NCI-H510A treated with DMSO at 0.1 percent for 48 hours (cell line): ENCODE measurements at regions not wholly inside any gene's neighbourhood (a gene's known extent, or its start where the extent isn't known, plus 50 kb on each side); places are given as distances from the start of the nearest gene placed in this dataset.
"Not testable (repeated sequence)": the region's sequence is repeated elsewhere in the genome, so short reads cannot be mapped to it uniquely, and the experiment has no call there.

ENCODE experiments used
- DNase-seq: peaks from one replicate; lab custom pipeline; 2025; lab: John Stamatoyannopoulos, UW

DNA sequence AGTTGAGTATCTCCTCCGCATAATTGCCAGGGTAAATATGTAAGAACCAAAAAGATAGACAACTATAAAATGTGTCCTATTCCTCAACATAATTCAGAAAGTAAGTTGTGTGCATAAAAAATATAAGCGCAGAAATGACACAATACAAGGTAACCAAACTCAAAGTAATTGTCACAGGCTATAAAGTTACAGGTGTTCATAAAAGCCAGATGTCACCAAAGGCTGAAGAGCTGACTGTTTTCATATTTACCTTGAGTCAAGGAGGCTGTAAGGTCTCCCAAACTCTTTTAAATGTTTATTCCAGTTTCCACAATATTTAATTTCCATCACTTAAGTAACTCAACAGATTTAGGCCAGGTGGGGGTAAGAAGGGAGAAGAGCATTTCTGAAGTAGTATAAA, 192.2 kb upstream of the MARCKS start:
- DNase-seq: peak; percentile 9

DNA sequence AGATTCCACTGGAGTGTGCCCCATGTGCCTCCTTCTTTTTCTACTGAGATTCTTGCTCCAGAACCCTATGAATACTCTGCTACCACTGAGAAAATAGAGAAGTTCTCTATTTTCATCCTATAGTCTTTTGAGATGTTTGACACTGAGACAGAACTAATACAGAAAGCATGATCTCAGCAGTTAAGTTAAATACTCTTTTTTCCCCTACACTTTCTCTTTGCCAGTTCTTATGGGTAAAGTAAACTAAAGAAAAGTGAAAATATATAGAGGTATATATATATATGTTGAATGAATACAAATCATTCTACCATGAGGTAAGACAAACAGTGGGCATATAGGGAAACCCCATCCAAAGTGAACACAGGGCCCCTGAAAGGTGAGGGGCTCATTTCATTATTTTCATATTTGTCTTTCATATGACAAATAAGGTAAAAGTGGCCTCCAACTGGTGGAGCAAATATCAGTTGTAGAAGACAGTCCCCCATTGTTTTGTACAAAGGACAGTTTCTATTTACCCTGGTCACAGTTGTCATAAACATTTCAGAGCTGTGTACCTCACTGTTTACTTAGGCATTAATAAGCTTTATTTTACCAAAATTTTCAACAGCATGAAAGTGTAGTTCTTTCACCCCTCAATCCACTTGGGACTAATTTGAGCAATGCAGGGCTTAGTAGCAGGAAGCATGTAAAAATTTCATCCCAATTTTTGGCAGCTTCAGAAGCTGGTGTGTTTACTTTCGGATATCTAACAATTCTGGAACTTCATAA, 188.3 kb upstream of the MARCKS start:
- no peak for DNase-seq

DNA sequence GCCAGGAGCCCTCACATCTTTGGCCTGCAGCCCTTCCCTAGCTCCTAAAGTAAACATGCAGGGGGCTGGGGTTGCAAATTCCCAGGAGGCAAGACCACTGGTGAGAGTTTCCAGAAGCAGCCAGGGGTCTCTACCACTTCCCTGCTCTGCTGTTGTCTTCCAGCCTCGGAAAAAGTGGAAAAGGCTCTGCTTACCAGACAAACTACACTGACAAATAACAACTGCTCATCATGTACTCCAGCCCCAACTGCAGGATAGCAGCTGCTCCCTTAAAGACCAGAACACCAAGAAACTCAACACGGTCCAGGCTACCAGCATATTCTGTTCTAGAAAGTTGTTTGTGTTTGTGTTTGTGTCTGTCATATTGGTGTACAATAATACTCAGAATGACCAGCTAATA, 187.5 kb upstream of the MARCKS start:
- no peak for DNase-seq

DNA sequence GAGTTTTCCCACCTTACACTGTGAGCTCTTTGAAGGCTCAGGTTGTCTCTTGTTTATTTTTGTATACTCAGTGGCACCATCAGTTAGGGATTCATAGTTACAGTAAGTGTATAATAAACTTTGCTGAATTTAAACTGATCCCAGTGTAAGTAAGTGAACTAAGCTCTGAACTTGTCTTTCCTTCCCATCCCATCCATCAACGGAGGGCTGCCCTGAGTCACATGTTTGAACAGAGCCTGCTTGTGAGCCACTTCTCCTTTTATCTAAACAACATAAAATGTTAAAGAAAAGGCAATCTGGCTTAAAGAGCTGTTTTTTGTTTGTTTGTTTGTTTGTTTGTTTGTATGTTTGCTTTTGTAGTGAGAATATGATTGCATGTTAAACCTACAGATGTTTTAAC, 185.7 kb upstream of the MARCKS start:
- DNase-seq: no peak

DNA sequence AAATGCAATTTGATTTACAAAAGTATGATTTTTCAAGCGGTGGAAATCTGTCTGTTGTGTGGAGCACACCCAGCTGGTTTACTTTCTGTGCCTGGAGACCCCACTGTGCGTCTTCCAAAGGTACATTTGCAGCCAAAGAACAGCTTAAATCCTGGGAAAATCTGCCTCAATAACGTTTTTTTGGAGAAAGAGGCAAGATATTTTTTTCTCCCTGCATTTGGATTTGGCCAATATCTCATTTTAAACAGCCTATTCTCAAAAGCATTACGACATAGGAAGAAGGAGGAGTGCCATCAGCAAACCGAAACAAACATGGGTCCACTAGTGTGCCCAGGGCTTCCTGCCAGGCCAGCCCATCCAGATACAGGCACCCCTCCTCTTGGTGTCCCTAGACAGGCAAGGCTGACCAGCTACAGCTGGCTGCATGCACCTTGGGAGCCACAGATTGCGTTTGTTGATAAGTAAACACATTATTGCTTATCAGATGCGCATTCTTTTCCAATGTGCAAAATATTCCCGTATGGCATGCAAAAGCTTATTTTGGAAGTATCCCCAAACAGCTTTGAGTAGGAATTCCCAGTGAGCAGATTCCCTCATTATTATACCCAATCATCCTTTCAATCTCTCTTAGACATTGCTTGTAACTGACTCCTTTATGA, 184.5 kb upstream of the MARCKS start:
- no peak for DNase-seq

DNA sequence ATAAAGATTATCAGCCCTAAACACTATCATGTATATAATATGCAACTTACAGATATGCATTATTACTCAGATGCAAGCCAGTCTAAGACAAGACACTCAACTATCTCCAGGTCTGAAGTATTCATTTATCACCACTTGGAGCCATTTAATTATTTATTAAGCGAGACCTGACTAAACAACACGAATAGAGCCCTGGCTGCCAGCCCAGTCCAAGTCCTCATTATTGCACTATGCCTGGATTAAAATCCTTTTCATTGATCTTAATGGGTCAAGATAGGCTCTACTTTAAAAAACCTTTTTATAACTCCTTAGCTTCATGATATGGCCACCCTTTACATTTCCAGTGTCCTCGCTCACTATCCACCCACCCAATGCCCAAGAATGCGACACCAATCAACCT, 183.1 kb upstream of the MARCKS start:
- peak; percentile 11 for DNase-seq

DNA sequence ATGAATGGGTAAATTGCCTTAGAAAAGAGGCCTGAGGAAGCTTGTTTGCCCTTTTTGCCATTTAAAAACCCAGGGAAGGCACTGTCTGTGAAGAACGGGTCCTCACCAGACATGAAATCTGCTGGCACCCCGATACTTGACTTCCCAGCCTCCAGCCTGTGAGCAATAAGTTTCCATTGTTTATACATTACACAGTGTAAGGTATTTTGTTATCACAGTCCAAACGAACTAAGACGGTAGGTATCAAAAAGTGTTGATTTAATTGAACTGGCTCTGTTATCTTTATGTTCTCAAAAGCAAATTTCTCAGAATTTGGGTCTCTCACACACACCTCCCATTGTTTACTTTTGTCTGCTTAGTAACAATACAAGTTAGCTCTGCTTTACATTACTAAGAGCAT, 181.1 kb upstream of the MARCKS start:
- no peak for DNase-seq

DNA sequence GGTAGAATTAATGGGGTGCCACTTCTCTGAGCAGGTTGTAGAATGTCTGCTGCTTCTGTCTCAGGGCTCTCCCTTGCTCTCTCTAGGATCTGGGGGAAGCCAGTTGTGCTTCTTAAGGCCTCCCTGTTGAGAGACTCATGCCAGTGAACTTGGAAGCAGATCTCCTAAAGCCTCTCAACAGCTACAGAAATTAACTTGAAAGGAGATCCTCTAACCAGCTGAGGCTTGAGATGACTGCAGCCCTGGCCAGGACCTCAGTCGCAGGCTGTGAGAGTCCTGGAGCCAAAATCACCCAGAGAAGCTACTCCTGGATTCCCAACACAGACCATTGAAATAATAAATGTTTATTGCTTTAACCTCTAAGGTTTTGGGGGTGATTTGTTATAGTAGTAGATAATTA, 180.2 kb upstream of the MARCKS start:
- DNase-seq: no peak

DNA sequence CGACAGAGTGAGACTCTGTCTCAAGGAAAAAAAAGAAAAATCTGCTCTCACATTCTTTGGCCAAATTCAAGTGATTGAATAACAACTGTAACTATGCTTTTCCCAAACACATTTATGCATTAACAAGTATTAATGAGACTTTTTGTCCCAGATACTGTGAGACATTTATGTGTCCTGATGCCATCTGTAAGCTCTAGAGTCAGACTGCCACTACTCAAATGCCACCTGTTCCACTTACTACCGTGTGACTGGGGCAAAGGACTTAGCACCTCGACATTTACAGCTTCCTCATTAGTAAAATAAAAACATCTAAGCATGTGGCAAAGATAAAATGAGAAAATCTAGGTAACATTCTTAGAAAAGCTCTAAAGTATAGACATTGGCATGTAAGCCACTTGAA, 178.1 kb upstream of the MARCKS start:
- DNase-seq: no peak

DNA sequence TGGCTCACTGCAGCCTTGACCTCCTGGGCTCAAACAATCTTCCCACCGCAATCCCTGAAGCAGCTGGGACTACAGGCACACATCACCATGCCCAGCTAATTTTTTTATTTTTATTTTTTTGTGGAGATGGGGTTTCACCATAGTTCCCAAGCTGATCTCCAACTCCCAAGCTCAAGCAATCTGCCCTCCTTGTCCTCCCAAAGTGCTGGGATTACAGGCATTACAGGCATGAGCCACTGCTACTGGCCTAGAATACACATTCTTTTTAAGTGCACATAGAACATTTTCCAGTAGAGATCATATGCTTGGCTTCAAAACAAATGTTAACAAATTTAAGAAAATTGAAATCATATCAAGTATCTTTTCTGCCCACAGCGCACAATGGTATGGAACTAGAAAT, 176.8 kb upstream of the MARCKS start:
- DNase-seq: no peak

DNA sequence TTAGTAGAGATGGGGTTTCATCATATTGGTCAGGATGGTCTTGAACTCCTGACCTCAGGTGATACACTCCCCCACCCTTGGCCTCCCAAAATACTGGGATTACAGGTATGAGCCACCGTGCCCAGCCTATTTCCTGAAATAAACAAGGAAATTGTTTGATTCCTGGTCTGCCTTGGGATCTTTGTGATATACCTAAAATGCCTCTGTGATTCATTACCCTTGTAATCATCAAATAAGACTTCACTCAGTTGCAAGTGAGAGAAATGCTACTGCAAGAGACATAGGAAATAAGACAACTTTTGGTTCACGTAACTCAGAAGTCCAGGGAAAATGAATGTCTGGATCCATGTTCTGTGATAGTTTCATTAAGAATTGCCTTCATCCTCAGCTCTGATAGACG, 173.2 kb upstream of the MARCKS start:
- no peak for DNase-seq

DNA sequence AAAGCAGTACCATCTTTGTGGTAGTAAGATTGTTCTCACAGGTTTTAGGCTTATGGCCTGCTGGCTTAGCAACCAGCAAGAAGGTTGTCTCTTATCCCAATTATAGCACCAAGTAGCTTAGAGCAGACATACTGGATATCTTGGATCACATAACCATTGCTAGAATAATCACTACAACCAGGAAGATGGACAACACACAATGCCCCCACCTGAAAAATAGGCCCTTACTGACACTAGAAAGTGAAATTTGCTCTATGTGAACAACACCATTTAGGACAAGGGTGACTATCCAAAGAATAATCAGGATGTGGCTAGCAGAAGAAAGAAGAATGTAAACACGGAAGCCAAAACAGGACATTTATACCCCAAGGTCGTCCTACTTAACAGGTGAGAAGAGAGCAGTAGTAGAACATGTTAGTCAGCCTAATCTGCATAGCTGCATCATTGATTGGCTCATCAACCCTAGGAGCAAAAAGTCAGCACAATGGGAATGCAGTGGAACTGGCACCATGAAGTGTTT, 172.7 kb upstream of the MARCKS start:
- DNase-seq: no peak

DNA sequence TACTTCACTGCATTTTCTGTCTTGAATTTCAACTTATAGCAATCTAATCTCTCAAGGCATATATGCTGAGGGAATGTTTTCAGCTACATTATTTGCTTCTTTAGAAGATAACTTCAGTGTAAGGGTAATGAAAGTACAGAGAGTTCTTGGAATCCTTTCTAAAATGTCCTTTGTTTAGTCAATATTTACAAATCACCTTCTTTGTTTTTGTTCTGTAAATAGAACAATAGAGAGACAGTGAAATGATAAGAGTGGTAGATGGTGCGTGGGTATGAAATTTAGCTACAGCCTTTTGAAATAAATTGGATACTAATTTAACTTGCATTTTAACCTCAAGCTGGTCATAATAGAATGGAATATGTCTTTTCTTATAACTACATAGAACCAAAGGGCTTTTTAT, 171.1 kb upstream of the MARCKS start:
- DNase-seq: no peak

DNA sequence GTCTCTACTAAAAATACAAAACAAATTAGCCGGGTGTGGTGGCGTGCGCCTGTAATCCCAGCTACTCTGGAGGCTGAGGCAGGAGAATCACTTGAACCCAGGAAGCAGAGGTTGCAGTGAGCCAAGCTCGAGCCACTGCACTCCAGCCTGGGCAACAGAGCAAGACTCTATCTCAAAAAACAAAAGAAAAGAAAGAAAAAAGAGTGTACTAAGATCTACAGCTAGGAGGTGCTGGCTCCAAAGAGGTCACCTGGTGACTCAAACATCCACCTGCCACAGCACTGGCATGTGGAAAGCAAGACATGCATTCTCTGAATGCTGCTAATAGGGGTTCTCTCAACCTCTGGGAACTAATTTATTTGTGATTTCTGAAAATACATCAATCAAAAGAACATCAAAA, 167.5 kb upstream of the MARCKS start:
- not testable (repeated sequence) for DNase-seq

DNA sequence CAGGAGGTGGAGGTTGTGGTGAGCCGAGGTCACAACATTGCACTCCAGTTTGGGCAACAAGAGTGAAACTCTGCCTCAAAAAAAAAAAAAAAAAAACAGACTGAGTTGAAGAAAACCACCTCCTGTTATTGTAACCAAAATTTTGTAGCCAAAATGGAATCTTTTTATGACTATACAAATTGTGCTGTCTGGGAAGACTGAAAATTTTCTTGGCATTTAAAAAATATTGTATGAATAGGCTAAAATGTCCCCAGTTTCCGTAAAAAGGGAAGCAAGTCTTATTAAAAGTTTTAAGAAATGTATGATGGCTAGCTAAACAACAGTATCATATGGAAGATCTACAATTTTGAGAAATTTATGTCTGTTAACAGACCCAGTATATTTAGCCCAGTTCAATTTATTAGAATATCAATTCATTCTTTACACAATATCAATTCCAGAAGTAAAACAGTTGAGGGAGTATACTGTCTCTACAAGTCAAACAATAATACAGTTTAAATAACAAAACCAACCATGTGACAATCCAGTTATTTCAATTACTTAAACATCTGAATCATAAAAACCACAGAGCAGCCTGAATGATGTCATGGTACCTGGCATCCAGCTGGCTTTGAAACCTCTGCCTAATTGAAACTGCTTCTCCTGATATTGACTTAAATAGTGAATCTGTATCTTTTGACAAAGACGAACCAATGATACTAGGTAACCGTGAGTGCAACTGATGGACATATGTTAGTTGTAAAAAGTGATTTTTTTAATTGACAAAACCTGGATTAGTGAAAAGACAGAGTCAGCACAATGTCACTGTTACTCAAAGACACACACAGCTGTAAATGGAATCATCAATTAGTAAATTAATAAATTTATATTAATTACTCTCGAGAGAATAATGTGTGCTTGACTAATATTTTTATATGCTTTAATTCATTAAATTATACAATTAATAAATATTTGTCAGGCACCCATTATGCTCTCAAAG, 166.6 kb upstream of the MARCKS start:
- no peak for DNase-seq

DNA sequence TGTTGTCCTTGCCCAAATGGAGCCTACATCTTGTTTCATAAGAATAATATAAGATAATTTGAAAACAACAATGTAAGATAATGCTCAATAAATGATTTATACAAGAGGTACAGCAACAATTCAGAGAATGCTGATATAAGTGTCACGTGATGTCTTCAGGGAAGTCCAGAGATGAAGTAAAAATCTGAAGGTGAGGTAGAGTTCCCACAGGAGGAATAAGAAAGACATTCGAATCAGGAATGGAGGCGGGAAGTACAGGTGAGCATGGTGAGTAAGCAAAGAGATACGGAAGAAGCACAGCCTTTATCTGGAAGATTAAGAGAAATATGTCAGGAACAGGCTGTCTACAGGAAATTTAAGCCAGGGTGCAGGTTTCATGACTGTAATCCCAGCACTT, 165.9 kb upstream of the MARCKS start:
- DNase-seq: no peak

DNA sequence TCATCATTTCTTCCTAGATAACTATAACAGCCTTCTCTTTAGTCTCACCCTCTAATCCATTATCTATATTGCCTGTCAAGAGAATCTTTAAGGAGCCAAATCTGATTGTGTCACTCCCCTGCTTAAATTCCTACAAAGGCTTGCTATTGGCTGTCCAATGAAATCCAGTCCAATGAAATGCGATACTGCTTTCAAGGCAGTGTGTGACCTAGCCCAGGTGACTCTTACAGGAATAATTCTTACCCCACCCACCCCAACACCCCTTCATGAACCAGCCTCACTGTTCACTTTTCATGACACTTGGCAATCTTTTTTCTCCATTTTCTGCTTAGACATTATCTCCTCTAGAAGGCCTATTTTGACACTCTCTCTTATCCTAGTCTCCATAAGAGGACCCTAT, 163.3 kb upstream of the MARCKS start:
- no peak for DNase-seq

DNA sequence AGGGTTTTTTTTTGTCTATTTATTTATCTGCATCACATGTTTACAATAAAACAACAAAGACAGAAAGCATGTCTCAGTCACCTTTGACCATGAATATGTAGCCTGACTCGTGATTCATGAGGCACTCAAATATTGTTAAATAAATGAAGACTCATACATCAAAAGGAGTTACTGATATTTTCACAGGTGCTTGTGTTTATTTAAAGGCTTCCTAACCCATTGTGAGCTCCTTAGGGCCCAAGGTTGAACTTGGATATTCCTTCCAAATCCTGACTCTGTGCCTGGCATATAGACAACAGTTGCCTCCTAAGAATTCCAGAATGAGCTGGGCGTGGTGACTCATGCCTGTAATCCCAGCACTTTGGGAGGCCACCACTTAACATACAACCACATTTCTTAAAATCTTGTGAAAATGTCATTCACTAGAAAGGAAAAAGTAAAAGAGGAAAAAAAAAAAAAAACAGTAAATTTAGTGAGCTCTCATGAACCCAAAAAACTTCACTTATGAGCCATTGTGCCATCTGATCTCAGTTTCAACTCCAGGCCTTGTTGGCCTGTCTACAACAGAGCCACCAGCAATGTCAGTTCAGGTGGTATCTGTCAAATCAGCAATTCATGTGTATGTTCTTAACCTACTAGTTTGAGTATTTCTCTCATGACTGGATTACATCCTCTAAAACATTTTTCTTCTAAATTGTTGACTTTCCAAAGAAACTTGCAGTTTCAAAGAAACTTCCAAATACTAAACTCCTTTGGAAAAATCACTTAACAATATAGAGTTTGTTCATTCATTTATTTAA, 162.7 kb upstream of the MARCKS start:
- no peak for DNase-seq

DNA sequence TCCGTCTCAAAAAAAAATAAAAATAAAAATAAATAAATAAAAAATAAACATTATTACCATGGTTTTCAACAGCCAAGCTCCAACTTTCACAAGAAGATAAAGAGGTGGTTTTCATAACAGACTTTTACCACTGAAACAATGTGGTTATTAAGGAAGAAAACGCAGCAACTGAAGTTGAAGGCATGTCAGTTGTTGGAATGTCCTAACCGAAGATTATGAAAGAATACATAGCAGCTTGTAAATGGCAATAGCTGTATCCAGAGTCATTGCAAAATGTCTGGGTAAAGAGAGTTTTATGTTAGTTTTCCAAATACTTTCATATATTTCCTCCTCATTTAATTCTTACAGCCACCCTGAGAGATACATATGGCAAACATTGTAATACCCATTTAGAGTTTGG, 161.6 kb upstream of the MARCKS start:
- no peak for DNase-seq

DNA sequence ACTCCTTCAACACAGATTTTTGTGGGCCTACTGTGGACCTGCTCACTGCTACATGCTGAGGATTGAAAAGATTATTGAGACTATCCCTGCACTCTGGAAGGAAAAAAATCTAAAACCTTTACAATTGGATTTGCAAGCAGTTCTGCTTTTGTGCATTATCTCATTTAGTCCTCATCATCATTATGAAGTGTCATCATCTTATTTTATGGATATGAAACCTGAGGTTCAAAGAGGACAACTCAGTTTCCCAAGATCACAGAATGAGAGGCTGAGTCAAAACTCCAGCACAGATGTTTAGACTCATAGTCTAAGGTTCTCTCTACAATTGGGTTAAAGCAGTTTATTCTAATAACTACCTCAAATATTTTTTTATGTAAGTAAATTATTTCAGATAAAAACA, 160.2 kb upstream of the MARCKS start:
- DNase-seq: no peak

DNA sequence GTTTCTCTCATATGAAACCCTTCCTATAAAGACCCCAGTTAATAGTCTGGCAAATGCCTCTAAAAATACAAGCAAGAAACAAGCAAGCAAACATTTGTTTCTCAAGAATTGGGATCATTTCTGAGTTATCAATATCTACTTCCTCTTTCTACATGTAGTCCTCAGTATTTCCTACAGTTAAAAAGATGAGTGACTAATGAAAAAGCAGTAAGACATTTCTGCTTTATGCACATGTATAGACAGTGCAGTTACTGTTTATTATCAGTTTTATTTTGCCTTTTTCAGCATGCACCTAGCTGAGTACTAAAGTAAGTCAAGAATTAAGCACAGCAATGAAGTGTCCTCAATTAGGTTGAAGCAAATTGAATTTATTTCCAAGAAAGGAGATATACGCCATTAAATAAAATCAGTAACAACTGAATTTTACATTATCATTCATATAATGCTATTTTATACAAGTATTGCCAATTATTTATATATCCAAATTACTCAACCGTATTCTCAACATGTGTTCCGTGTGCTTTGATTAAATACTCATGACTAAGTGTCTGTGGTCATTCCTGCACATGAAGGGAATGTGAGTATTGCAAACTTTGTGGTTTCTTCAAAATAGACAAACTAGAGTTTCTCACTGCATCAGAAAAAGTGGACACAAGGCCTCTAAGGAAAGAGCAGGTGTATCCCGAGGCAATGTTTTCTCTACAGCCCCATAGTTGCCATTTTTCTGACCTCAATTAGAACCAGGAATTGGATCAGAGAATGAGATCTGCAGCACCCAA, 159.3 kb upstream of the MARCKS start:
- no peak for DNase-seq
